WTC11 (cell line): ENCODE measurements at regions not wholly inside any gene's neighbourhood (a gene's known extent, or its start where the extent isn't known, plus 50 kb on each side); places are given as distances from the start of the nearest gene placed in this dataset.
"Not testable (repeated sequence)": the region's sequence is repeated elsewhere in the genome, so short reads cannot be mapped to it uniquely, and the experiment has no call there.

Experiments used
- ATAC-seq: fragments of 200-7000 bp; cut with Tn5 transposase; 2 replicates; pipeline ENCODE4 v1.10.0; 2021; ENCODE audit warnings: mild to moderate bottlenecking, moderate library complexity
- CTCF ChIA-PET: fragments of 300-600 bp; sonication (Branson Sonifier 250); formaldehyde crosslinking; loops from one replicate; lab custom pipeline; 2021; ENCODE audit warnings: antibody characterized with exemption; lab: Charles Lee
- POLR2A ChIA-PET: fragments of 350-600 bp; sonication (Branson Sonifier 250); formaldehyde crosslinking; loops from one replicate; lab custom pipeline; 2021; ENCODE audit warnings: antibody characterized with exemption; lab: Charles Lee
- DNase-seq: peaks from one replicate; pipeline ENCODE4 v3.0.0; 2021; ENCODE audit warnings: low spot score
- H3K27ac Mint-ChIP-seq: 2 replicates; pipeline ENCODE4 v1.8.0; 2021; ENCODE audit warnings: mixed read lengths
- H3K27me3 Mint-ChIP-seq: 2 replicates; pipeline ENCODE4 v1.8.0; 2021; ENCODE audit warnings: low read depth, mild to moderate bottlenecking, moderate library complexity, mixed read lengths
- H3K36me3 Mint-ChIP-seq: 2 replicates; pipeline ENCODE4 v1.8.0; 2021; ENCODE audit warnings: mixed read lengths
- H3K4me1 Mint-ChIP-seq: 2 replicates; pipeline ENCODE4 v1.8.0; 2022; ENCODE audit warnings: mixed read lengths
- H3K4me3 Mint-ChIP-seq: 2 replicates; pipeline ENCODE4 v1.8.0; 2021; ENCODE audit warnings: mild to moderate bottlenecking, moderate library complexity, mixed read lengths
- H3K9me3 Mint-ChIP-seq: 2 replicates; pipeline ENCODE4 v1.8.0; 2021; ENCODE audit warnings: mixed read lengths
- AR ChIP-seq: fragments of 250-450 bp; sonication (Bioruptor Pico); IDR thresholded peaks from 2 replicates; pipeline ENCODE4 v1.9.0; 2021; ENCODE audit warnings: mild to moderate bottlenecking
- ATF2 ChIP-seq: sonication (generic); formaldehyde crosslinking; IDR thresholded peaks from 2 replicates; pipeline ENCODE4 v1.8.1; 2022; ENCODE audit warnings: low read depth, missing genetic modification reagents, borderline replicate concordance
- ELF4 ChIP-seq: sonication (generic); formaldehyde crosslinking; IDR thresholded peaks from 2 replicates; pipeline ENCODE4 v1.8.1; 2022; ENCODE audit warnings: low read depth, mild to moderate bottlenecking, moderate library complexity, missing genetic modification reagents
- GTF2I ChIP-seq: fragments of 250-450 bp; sonication (Bioruptor Pico); conservative IDR thresholded peaks from 2 replicates; pipeline ENCODE4 v1.4.0; 2021; ENCODE audit warnings: mild to moderate bottlenecking
- HMGXB4 ChIP-seq: sonication (generic); formaldehyde crosslinking; IDR thresholded peaks from 2 replicates; pipeline ENCODE4 v1.8.1; 2023; ENCODE audit warnings: mild to moderate bottlenecking, moderate library complexity, missing genetic modification reagents
- IRF2 ChIP-seq: sonication (generic); formaldehyde crosslinking; IDR thresholded peaks from 2 replicates; pipeline ENCODE4 v1.8.0; 2022; ENCODE audit warnings: low read depth, missing genetic modification reagents, borderline replicate concordance
- KAT7 ChIP-seq: sonication (generic); formaldehyde crosslinking; IDR thresholded peaks from 2 replicates; pipeline ENCODE4 v1.8.1; 2023; ENCODE audit warnings: missing genetic modification reagents, mild to moderate bottlenecking, borderline replicate concordance
- NR2C2 ChIP-seq: sonication (generic); formaldehyde crosslinking; IDR thresholded peaks from 2 replicates; pipeline ENCODE4 v1.8.0; 2022; ENCODE audit warnings: mild to moderate bottlenecking, missing genetic modification reagents
- PRDM15 ChIP-seq: sonication (generic); formaldehyde crosslinking; IDR thresholded peaks from 2 replicates; pipeline ENCODE4 v1.8.0; 2022; ENCODE audit warnings: missing genetic modification reagents
- TP53 ChIP-seq: sonication (generic); formaldehyde crosslinking; IDR thresholded peaks from 2 replicates; pipeline ENCODE4 v1.8.1; 2023; ENCODE audit warnings: mild to moderate bottlenecking, missing genetic modification reagents
- ZMAT4 ChIP-seq: fragments of 250-450 bp; sonication (Bioruptor Pico); IDR thresholded peaks from 2 replicates; pipeline ENCODE4 v1.9.0; 2021; ENCODE audit warnings: mild to moderate bottlenecking
- TF ChIP-seq, protein P1 (sequence below): sonication (generic); formaldehyde crosslinking; IDR thresholded peaks from 2 replicates; pipeline ENCODE4 v1.8.1; 2022; ENCODE audit warnings: mild to moderate bottlenecking, missing genetic modification reagents, moderate library complexity, borderline replicate concordance
- TF ChIP-seq, protein P2 (sequence below): sonication (generic); formaldehyde crosslinking; IDR thresholded peaks from 2 replicates; pipeline ENCODE4 v1.8.0; 2022; ENCODE audit warnings: mild to moderate bottlenecking, missing genetic modification reagents
- TF ChIP-seq, protein P3 (sequence below): fragments of 250-450 bp; sonication (Bioruptor Pico); IDR thresholded peaks from 2 replicates; pipeline ENCODE4 v1.9.0; 2021; ENCODE audit warnings: moderate library complexity, mild to moderate bottlenecking, inconsistent platforms, borderline replicate concordance
- TF ChIP-seq, protein P4 (sequence below): sonication (generic); formaldehyde crosslinking; IDR thresholded peaks from 2 replicates; pipeline ENCODE4 v1.8.1; 2023; ENCODE audit warnings: mild to moderate bottlenecking, missing genetic modification reagents, moderate library complexity

DNA sequence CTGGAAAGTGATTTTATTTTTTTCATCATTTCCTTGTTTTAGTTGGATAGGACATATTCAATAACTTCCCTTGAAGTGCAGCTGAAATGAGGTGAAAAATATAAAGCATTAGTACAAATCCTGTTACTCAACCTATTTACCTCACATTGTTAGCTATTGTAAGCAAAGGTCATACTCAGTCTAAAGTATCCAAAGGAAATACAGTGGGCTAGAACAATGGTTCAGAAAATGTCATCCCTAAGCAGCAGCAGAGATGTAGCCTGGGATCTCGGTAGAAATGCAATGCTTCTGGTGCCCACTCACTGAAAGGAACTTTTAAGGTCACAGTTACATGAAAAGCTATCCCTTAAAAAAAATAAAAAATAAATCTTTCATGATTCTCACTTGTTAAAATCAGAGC is 300.6 kb downstream of the PPP4R3C start:
- H3K9me3 Mint-ChIP-seq: no peaks in the 10 kb centered on the region
- no peak for TF ChIP-seq PRDM15
- TF ChIP-seq, protein P1, sequence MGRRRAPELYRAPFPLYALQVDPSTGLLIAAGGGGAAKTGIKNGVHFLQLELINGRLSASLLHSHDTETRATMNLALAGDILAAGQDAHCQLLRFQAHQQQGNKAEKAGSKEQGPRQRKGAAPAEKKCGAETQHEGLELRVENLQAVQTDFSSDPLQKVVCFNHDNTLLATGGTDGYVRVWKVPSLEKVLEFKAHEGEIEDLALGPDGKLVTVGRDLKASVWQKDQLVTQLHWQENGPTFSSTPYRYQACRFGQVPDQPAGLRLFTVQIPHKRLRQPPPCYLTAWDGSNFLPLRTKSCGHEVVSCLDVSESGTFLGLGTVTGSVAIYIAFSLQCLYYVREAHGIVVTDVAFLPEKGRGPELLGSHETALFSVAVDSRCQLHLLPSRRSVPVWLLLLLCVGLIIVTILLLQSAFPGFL (CRISPR knock-in tag): no peak
- TF ChIP-seq, protein P2, sequence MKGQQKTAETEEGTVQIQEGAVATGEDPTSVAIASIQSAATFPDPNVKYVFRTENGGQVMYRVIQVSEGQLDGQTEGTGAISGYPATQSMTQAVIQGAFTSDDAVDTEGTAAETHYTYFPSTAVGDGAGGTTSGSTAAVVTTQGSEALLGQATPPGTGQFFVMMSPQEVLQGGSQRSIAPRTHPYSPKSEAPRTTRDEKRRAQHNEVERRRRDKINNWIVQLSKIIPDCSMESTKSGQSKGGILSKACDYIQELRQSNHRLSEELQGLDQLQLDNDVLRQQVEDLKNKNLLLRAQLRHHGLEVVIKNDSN (CRISPR knock-in tag): no peak
- no peak for DNase-seq
- no peak overlapping the region for H3K4me3 Mint-ChIP-seq
- CTCF ChIA-PET: no interaction called here
- POLR2A ChIA-PET: no interaction called here
- no peak overlapping the region for H3K27ac Mint-ChIP-seq
- no peaks in the 10 kb centered on the region for H3K36me3 Mint-ChIP-seq
- ATAC-seq: no peak
- no peaks in the 10 kb centered on the region; the same call in 1 of the 2 replicates for H3K27me3 Mint-ChIP-seq
- no peaks in the 10 kb centered on the region for H3K4me1 Mint-ChIP-seq

DNA sequence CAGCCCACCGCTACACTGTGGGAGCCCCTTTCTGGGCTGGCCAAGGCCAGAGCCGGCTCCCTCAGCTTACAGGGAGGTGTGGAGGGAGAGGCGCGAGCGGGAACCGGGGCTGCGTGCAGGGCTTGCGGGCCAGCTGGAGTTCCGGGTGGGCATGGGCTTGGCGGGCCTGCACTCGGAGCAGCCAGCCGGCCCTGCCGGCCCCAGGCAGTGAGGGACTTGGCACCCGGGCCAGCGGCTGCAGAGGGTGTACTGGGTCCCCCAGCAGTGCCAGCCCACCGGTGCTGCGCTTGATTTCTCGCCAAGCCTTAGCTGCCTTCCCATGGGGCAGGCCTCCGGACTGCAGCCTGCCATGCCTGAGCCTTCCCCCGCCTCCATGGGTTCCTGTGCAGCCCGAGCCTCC is 306.2 kb downstream of the PPP4R3C start:
- H3K27me3 Mint-ChIP-seq, CTCF ChIA-PET, ATAC-seq, POLR2A ChIA-PET, H3K27ac Mint-ChIP-seq, H3K9me3 Mint-ChIP-seq, H3K36me3 Mint-ChIP-seq, H3K4me3 Mint-ChIP-seq, H3K4me1 Mint-ChIP-seq, DNase-seq: not testable (repeated sequence)

DNA sequence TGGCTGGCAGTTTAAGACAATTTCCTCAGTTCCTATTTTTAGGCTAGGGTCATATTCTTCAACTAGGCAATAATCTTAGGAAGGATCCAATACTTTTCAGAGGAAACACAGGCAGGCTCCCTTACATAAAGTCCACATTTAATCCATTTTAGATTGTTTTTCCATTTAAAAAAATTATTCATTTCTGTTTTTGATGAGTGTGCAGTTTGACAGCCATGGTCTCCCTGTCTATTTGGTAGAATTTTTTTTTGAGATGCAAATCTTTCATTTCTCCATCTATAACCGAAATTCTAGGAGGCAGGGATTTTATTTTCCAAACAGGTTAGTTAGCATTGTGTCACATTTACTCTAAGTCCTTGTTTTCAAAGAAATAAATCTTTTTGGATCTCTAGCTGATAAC is 326.8 kb downstream of the PPP4R3C start:
- CTCF ChIA-PET: no interaction called here
- H3K9me3 Mint-ChIP-seq: peaks cover 7% of the 10 kb centered on the region
- H3K4me1 Mint-ChIP-seq: peaks cover 3% of the 10 kb centered on the region; the same call in 1 of the 2 replicates
- DNase-seq (no peak), ATAC-seq (no peak)
- H3K4me3 Mint-ChIP-seq: no peak overlapping the region
- no peaks in the 10 kb centered on the region for H3K27me3 Mint-ChIP-seq
- POLR2A ChIA-PET: no interaction called here
- TF ChIP-seq AR (CRISPR knock-in tag) (no peak), IRF2 (CRISPR knock-in tag) (no peak), HMGXB4 (CRISPR knock-in tag) (no peak), GTF2I (CRISPR knock-in tag) (no peak), TP53 (CRISPR knock-in tag) (no peak), ELF4 (CRISPR knock-in tag) (no peak), ZMAT4 (CRISPR knock-in tag) (no peak), NR2C2 (CRISPR knock-in tag) (no peak), KAT7 (CRISPR knock-in tag) (no peak), ATF2 (no peak)
- TF ChIP-seq, protein P3, sequence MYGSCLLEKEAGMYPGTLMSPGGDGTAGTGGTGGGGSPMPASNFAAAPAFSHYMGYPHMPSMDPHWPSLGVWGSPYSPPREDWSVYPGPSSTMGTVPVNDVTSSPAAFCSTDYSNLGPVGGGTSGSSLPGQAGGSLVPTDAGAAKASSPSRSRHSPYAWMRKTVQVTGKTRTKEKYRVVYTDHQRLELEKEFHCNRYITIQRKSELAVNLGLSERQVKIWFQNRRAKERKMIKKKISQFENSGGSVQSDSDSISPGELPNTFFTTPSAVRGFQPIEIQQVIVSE (CRISPR knock-in tag): no peak
- TF ChIP-seq, protein P2 (CRISPR knock-in tag): no peak
- TF ChIP-seq, protein P4, sequence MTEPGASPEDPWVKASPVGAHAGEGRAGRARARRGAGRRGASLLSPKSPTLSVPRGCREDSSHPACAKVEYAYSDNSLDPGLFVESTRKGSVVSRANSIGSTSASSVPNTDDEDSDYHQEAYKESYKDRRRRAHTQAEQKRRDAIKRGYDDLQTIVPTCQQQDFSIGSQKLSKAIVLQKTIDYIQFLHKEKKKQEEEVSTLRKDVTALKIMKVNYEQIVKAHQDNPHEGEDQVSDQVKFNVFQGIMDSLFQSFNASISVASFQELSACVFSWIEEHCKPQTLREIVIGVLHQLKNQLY (CRISPR knock-in tag): no peak
- peaks cover 5% of the 10 kb centered on the region; the same call in 1 of the 2 replicates for H3K36me3 Mint-ChIP-seq
- H3K27ac Mint-ChIP-seq: no peak overlapping the region
